ENCODE measurements at regions not wholly inside any gene's neighbourhood (a gene's known extent, or its start where the extent isn't known, plus 50 kb on each side); places are given as distances from the start of the nearest gene placed in this dataset.

GRCh38 chr2:21944536-21944935, 820.8 kb downstream of the TDRD15 start:
- TF ChIP-seq CTCF (IDR thresholded peaks at IDR 0.05; ENCODE audit: low read depth, low read length, poor library complexity, severe bottlenecking) (no peak), EZH2phosphoT487 (IDR thresholded peaks at IDR 0.05; ENCODE audit: borderline replicate concordance, low read length) (no peak)
